Bronchial epithelial cell (primary cell): ENCODE measurements at regions not wholly inside any gene's neighbourhood (a gene's known extent, or its start where the extent isn't known, plus 50 kb on each side); places are given as distances from the start of the nearest gene placed in this dataset.
"Not testable (repeated sequence)": the region's sequence is repeated elsewhere in the genome, so short reads cannot be mapped to it uniquely, and the experiment has no call there.

Experiments
- DNase-seq: peaks from one replicate; pipeline ENCODE4 v3.0.0-alpha.2; 2010; ENCODE audit warnings: low read depth
- FAIRE-seq: peaks from 2 replicates; lab custom pipeline; 2011; peaks lifted over from hg19 to GRCh38; lab: Jason Lieb, UNC
- H3K27me3 ChIP-seq: 2 replicates; pipeline ENCODE4 v1.5.1; 2011; ENCODE audit warnings: low read length; ENCODE audit not compliant: control insufficient read depth, insufficient read depth
- H3K36me3 ChIP-seq: 2 replicates; pipeline ENCODE4 v1.5.1; 2011; ENCODE audit warnings: low read length; ENCODE audit not compliant: control insufficient read depth, insufficient read depth
- H3K4me3 ChIP-seq: 2 replicates; pipeline ENCODE4 v1.5.1; 2011; ENCODE audit warnings: mild to moderate bottlenecking, low read depth, low read length, control low read depth
- TF ChIP-seq, protein P1 (sequence below): IDR thresholded peaks from 2 replicates; pipeline ENCODE4 v1.5.1; 2011; ENCODE audit warnings: mild to moderate bottlenecking, moderate library complexity, low read length, control low read depth, inconsistent platforms; ENCODE audit not compliant: insufficient read depth, severe bottlenecking

DNA sequence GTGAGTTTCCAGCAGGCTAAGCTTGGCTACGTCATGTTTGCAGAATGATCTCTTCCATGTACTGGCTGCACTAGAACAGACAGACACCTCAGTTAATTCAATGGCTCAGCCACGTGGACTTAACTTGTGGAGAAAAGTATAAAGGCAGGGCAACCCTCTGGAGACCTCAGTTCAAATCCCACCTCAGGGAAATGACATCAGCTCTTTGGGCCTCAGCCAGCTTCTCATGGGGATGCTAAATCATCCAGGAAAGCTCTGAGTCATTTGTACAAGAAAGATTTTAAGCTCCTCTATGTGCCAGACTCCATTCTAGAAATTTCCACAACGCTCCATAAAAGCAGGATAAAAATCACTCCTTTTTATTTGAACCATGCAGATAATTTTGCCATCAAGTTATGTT lies 128.5 kb upstream of the SALL4 start:
- peak; percentile 74 for DNase-seq
- Histone ChIP-seq H3K27me3 (no peaks in the 10 kb centered on the region), H3K4me3 (no peak overlapping the region), H3K36me3 (no peaks in the 10 kb centered on the region)
- FAIRE-seq = no peak
- TF ChIP-seq, protein P1, sequence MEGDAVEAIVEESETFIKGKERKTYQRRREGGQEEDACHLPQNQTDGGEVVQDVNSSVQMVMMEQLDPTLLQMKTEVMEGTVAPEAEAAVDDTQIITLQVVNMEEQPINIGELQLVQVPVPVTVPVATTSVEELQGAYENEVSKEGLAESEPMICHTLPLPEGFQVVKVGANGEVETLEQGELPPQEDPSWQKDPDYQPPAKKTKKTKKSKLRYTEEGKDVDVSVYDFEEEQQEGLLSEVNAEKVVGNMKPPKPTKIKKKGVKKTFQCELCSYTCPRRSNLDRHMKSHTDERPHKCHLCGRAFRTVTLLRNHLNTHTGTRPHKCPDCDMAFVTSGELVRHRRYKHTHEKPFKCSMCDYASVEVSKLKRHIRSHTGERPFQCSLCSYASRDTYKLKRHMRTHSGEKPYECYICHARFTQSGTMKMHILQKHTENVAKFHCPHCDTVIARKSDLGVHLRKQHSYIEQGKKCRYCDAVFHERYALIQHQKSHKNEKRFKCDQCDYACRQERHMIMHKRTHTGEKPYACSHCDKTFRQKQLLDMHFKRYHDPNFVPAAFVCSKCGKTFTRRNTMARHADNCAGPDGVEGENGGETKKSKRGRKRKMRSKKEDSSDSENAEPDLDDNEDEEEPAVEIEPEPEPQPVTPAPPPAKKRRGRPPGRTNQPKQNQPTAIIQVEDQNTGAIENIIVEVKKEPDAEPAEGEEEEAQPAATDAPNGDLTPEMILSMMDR = no peak

DNA sequence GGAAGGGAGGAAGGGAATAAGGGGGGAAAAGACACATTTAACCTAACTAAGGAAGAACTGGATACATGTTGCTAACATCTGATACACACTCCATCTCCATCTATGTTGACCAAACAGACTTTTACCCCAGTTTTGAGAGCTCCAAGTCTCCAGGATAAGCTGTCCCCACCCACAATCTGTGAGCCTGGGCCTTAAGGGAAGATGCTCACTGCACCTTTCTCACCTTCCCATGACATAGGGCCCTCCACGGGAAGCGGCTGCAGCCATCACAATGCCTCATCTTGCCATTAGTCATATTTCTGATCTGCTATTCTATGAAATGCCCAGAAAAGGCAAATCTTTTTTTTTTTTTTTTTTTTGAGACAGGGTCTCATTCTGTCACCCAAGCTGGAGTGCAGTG lies 126.6 kb upstream of the SALL4 start:
- DNase-seq (no peak), FAIRE-seq (no peak)
- no peaks in the 10 kb centered on the region for H3K36me3 ChIP-seq
- no peaks in the 10 kb centered on the region for H3K27me3 ChIP-seq
- H3K4me3 ChIP-seq = no peak overlapping the region
- TF ChIP-seq, protein P1 = no peak

DNA sequence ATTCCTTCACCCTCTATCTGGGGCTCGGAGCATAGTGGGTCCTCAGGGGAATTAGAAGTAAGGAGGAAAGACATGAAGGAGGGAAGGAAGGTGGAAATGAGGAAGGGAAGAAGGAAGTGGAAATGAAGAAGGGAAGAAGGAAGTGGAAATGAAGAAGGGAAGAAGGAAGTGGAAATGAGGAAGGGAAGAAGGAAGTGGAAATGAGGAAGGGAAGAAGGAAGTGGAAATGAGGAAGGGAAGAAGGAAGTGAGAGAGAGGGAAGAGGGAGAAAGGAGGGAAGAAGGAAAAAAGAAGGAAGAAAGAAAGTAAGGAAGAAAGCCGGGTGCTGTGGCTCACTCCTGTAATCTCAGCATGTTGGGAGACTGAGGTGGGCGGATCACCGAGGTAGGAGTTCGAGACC lies 125.6 kb upstream of the SALL4 start:
- H3K27me3 ChIP-seq, DNase-seq, H3K4me3 ChIP-seq: not testable (repeated sequence)

DNA sequence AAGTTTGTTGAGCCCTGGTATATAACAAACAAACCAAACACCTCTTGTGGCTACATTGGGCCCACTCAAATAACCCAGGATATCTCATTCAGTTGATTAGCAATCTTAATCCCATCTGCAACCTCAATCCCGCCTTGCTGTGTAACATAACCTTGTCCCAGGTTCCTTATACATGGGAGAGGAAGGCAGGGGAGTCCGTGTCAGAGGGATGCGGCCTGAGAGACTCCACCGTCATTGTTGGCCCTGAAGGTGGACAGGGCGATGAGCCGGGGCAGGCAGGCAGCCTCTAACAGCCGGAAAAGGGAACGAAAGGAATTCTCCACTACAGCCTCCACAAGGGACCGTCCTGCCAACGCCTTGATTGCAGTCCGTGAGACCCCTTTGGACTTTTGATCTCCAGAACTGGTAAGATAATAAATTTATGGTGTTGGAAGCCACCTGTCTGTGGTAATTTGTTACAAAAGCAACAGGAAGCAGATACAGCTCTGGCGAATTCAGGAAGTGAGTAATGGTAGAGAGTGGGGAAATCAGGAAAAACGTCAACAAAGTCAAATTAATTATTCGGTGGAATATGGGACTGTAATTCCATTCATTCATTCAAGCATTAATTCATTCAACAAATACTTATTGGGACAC lies 124.5 kb upstream of the SALL4 start:
- FAIRE-seq = no peak
- Histone ChIP-seq H3K36me3 (no peaks in the 10 kb centered on the region), H3K27me3 (no peaks in the 10 kb centered on the region), H3K4me3 (no peak overlapping the region)
- TF ChIP-seq, protein P1 = no peak
- DNase-seq = peak; percentile 58

More for the DNA sequence above, 125.6 kb upstream of the SALL4 start:
- not testable (repeated sequence) for FAIRE-seq, H3K36me3 ChIP-seq

DNA sequence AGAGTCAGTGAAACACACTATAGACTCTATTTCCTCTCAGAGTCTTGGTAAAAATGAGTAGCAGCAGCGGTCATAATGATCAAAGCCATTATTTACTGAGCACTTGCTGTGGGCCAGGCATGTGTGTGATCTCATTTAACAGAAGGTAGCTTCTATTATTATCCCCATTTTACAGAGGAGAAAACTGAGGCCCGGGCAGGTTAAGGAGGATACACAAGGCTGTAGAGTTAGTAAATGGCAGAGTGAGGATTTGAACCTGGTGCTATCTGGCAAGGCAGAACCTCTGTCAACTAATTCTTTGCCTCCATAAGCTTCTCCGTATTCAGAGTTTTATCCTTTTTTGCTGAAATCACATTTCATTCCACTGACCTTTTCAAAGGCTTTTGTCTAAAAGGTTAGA lies 122.2 kb upstream of the SALL4 start:
- TF ChIP-seq, protein P1 = no peak
- no peaks in the 10 kb centered on the region for H3K27me3 ChIP-seq
- FAIRE-seq (no peak), DNase-seq (no peak)
- H3K4me3 ChIP-seq = no peak overlapping the region
- H3K36me3 ChIP-seq = no peaks in the 10 kb centered on the region

DNA sequence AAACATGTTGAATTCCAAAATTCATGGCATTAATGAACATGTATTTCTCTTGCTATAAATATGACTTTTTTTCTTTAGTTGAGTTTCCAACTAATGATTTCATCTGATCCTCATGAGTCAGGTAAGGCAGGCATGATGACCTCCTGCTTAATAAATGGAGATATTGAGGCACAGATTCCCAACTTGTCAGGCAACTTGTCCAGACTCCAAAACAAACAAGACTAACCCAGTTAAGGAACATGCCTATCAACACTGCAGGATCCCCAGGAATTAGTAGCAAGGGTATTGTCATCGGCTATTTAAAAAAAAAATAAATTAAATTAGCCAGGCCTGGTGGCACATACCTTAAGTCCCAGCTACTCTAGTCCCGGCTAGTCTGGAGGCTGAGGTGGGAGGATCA lies 121.3 kb upstream of the SALL4 start:
- FAIRE-seq (no peak), DNase-seq (peak; percentile 81)
- no peak overlapping the region for H3K4me3 ChIP-seq
- no peaks in the 10 kb centered on the region for H3K27me3 ChIP-seq
- no peaks in the 10 kb centered on the region for H3K36me3 ChIP-seq
- TF ChIP-seq, protein P1 = no peak

DNA sequence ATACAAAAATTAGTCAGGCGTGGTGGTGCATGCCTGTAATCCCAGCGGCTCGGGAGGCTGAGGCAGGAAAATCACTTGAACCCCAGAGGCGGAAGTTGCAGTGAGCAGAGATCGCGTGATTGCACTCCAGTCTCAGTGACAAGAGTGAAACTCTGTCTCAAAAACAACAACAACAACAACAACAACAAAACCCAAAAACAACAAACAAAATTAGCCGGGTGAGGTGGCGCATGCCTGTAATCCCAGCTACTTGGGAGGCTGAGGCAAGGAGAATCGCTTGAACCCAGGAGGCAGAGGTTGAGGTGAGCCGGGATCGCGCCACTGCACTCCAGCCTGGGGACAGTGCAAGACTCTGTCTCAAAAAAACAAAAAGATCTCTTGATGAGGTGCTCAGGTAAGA lies 120.5 kb upstream of the SALL4 start:
- DNase-seq, FAIRE-seq, H3K4me3 ChIP-seq, H3K27me3 ChIP-seq, H3K36me3 ChIP-seq: not testable (repeated sequence)
